Urinary bladder (tissue), 3 donors: ENCODE measurements at regions not wholly inside any gene's neighbourhood (a gene's known extent, or its start where the extent isn't known, plus 50 kb on each side); places are given as distances from the start of the nearest gene placed in this dataset.
A peak's percentile ranks its signal among the peaks of the same experiment; 100 is the strongest.

Experiments used
- DNase-seq: peaks from one replicate; pipeline ENCODE4 v3.0.0-alpha.2; 2015; ENCODE audit errors: extremely low spot score
- H3K27ac ChIP-seq: one replicate; pipeline ENCODE4 v1.5.1; 2013; ENCODE audit warnings: low read depth, mild to moderate bottlenecking, moderate library complexity
- H3K36me3 ChIP-seq: one replicate; pipeline ENCODE4 v1.6.1; 2013; ENCODE audit warnings: mild to moderate bottlenecking, moderate library complexity; ENCODE audit not compliant: insufficient read depth
- H3K4me1 ChIP-seq: one replicate; pipeline ENCODE4 v1.6.1; 2013; ENCODE audit warnings: mild to moderate bottlenecking, moderate library complexity; ENCODE audit not compliant: insufficient read depth
- H3K4me3 ChIP-seq: one replicate; pipeline ENCODE4 v1.5.1; 2013; ENCODE audit warnings: low read depth, low read length
- WGBS: extraction: QIAGEN DNeasy Blood & Tissue Kit; methylation state at CpG from one replicate; pipeline ENCODE4 v1.1.7; 2013; 5-methylcytosine and 5-hydroxymethylcytosine counted together
- donor health status: healthy with polysubstance abuse.
- donor health status: healthy.

DNA sequence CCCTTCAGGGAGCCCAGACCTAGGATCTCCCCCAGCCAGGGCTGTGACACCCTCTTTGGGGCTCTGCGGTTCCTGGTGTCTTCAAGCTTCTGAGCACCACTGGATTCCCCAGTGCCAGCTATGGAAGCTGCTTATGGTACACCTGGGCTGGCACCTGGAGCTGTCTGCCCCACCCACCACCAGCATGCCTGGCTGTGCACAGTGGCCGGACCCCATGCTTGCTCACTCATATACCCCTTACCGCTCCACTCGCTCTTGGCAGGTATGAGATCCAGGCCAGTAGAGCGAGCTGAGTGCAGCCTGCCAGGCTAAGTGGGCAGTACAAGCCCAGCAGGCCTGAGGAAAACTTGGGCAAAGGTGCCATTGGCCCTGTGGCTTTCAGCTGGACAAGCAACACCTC, 114.0 kb downstream of the DACT1 start:
- H3K4me3 ChIP-seq = no peak overlapping the region
- no peak for DNase-seq
- 94% methylated on average over 5 of the region's 5 CpGs for WGBS
- H3K27ac ChIP-seq = no peak overlapping the region
- H3K36me3 ChIP-seq = no peaks in the 10 kb centered on the region
- H3K4me1 ChIP-seq = peaks cover 1% of the 10 kb centered on the region

DNA sequence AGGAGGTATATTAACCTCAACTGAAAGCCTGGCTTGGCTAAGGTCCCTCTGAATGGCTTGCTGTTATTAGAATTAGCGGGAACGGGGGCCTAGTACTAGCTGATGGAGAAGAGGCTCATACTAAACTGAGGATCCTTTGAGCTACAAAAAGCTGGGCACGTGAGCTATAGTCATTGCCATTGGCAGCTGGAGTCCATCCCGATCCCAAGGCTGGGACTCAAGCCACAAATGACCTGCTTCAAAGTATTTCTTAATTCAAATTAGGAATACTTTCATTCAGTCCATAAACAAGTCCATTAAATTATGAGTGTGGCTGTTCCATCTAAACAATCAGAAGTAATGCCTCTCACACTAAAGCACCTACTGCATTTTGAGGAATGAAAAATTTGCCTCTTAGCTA, 114.5 kb downstream of the DACT1 start:
- no peak for DNase-seq
- H3K4me3 ChIP-seq = no peak overlapping the region
- no peaks in the 10 kb centered on the region for H3K36me3 ChIP-seq
- peaks cover 1% of the 10 kb centered on the region for H3K4me1 ChIP-seq
- WGBS = 77% methylated on average over 4 of the region's 4 CpGs
- peak overlapping the region; percentile 51 for H3K27ac ChIP-seq

DNA sequence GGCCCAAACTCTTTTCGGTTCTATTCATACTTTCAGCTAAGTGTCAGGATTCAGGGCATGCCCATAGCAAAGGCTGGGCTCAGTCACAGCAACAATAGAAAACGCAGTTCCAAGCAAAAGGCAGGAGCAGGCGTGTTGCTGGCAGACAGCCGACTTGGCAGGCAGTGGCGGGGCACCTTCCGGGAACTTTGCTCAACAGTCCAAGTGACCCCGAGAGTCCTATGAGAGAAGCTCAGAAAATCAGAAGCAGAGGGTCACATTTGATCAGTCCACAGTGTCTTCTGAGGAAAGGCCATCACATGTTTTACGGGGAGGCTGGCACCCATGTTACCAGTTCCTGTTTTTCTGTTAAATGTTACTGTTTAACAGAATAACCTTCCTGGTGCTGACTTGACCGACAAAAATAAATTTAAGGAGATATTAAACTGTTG, 115.0 kb downstream of the DACT1 start:
- peak overlapping the region; percentile 51 for H3K27ac ChIP-seq
- DNase-seq = peak; percentile 51
- H3K4me1 ChIP-seq = peaks cover 1% of the 10 kb centered on the region
- WGBS = 29% methylated on average over 9 of the region's 9 CpGs
- no peak overlapping the region for H3K4me3 ChIP-seq
- H3K36me3 ChIP-seq = no peaks in the 10 kb centered on the region

DNA sequence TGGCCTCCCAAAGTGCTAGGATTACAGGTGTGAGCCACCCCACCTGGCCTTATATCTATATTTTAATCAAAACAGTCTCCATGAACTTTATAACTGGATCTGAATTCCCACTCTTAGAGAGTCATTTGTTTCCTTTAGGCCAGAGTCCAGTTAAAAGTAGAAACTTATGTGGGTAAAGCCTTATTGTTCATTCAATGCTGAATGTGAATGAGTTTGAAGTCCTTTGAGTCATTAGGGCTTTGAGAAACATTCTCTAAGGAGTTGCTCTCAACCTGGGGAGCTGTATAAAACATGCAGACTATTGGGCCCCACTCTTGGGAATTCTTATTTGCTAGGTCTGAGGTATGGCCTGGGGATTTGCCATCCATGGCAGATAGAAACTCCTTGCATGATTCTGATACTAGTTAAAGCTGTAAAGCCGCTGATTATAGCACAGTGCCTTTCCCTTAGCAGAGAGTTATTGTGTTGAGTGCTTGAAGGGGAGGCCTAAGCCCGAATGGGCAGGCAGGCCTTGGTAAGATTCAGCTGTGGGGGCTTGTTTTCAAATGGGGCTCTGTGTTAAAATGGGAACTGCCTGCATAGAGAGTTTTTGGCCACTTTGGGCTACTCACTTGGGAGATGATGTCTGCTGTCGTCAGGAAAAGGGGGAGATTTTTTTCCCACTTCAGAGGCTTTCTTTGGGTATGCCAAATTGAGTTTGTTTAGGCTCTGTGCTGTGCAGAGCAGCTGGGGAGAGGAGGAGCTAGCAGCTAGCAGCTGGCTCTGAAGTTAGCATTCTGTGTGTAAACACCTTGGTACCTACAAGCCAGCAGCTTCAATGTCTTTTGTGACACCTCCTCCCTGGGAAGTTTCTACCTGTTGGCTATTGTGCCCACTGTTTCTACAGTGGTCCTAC, 117.5 kb downstream of the DACT1 start:
- DNase-seq = no peak
- WGBS = 46% methylated on average over 3 of the region's 3 CpGs
- Histone ChIP-seq H3K4me3 (no peak overlapping the region), H3K27ac (no peak overlapping the region), H3K36me3 (no peaks in the 10 kb centered on the region), H3K4me1 (no peaks in the 10 kb centered on the region)

DNA sequence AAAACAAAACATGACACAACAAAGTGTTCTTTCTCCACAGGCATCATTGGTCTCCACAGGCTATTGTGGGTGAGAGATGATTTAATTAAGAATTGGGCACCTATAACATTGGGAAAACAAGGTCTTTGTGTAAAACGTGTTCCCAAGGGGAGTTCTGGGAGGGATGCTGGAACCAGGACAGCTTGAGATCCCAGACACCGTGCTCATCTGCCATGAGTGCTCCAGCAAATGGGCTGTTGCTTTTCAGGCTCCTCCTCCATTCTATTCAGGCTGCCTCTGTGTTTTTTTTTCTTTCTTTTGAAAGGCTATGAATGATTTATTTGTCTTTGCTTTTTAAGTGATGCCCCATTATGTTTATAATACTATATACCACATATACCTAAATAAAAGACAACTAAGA, 122.4 kb downstream of the DACT1 start:
- Histone ChIP-seq H3K4me3 (no peak overlapping the region), H3K36me3 (no peaks in the 10 kb centered on the region), H3K4me1 (no peaks in the 10 kb centered on the region), H3K27ac (no peak overlapping the region)
- DNase-seq = no peak
- 72% methylated on average over 2 of the region's 2 CpGs for WGBS

DNA sequence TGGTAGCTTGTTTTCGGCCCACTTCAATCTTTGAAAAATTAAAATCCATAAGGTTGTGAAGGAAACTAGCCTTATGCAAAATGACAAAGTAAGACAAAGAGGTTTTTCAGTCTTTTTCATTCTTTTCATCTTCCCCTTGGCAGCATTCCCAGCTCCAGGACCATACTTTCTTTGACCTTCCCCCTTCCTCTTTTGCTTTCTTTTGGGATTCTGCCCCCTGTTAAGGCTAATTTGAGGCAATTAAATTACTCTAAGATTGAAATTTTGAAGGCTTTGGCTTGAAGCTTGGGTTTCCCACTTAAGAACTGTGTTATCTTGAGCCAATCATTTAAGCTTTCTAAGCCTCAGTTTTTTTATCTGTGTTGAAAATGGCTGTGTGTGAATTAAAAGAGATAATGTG, 124.9 kb downstream of the DACT1 start:
- Histone ChIP-seq H3K4me3 (no peak overlapping the region), H3K36me3 (no peaks in the 10 kb centered on the region), H3K4me1 (no peaks in the 10 kb centered on the region), H3K27ac (no peak overlapping the region)
- DNase-seq = no peak
- 95% methylated on average over 1 of the region's 1 CpG for WGBS

DNA sequence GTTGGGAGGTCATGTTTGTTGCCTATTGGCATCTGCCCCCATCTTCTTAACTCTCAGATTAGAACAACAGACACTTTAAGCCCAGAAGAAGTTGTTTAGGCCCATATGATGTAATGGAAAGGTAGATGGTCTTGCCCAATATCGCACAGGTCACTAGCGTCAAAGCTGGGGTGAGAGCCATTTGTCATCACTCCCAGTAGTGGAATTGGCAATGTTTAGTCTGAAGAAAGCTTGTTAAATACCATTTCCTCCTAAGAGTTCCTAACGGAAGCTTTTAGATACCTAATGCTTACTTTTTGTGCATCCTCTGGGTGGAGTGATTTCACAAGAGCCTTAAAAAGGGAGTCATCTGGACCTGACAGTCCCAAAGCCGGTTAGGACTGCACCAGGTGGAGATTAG, 125.4 kb downstream of the DACT1 start:
- 66% methylated on average over 4 of the region's 4 CpGs for WGBS
- no peaks in the 10 kb centered on the region for H3K36me3 ChIP-seq
- H3K27ac ChIP-seq = no peak overlapping the region

DNA sequence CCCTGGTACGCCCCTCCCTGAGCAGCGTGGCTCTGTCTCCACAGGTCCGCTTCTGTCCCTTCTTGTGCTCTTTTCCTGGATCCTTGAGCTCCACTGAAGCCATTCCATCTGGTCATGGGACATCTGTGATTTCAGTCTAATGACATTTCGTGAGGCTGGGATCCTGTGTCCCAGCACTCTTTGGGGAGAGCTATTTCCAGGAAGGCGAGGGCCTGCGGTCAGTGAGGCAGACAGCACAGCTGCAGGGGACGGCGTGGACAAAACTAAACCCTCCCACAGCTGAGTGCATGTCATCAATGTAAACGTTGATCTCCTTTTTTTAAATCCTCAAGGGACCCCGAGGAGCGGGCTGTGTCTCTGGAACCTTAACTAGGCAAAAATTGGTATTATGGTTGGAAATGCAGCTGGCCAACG, 127.7 kb downstream of the DACT1 start:
- no peak overlapping the region for H3K4me3 ChIP-seq
- no peaks in the 10 kb centered on the region for H3K4me1 ChIP-seq
- no peak for DNase-seq
- no peak overlapping the region for H3K27ac ChIP-seq
- WGBS = 70% methylated on average over 12 of the region's 12 CpGs
- H3K36me3 ChIP-seq = no peaks in the 10 kb centered on the region

More for the DNA sequence above, 125.4 kb downstream of the DACT1 start:
- Histone ChIP-seq H3K4me1 (no peaks in the 10 kb centered on the region), H3K4me3 (no peak overlapping the region)
- no peak for DNase-seq

DNA sequence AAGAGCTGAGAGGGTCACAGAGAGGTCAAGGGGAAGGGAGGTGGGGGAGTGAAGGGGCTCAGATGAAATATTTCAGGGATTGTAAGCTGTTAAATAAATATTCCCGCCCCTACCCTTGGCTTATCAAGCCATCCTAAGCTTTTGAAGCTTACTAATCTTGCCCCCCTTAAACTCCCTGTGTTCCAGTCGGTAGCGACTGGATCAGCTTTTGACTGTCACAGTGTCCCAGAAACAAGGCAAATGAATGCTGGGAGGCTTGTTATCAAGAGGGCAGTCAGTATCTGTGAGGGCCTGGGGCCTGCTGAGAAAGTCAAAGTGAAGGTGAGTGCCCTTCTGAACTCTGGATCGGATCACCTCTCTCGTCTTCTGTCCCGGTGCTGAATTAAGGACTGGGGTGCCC, 128.1 kb downstream of the DACT1 start:
- no peak overlapping the region for H3K27ac ChIP-seq
- no peaks in the 10 kb centered on the region for H3K36me3 ChIP-seq
- 73% methylated on average over 6 of the region's 6 CpGs for WGBS

DNA sequence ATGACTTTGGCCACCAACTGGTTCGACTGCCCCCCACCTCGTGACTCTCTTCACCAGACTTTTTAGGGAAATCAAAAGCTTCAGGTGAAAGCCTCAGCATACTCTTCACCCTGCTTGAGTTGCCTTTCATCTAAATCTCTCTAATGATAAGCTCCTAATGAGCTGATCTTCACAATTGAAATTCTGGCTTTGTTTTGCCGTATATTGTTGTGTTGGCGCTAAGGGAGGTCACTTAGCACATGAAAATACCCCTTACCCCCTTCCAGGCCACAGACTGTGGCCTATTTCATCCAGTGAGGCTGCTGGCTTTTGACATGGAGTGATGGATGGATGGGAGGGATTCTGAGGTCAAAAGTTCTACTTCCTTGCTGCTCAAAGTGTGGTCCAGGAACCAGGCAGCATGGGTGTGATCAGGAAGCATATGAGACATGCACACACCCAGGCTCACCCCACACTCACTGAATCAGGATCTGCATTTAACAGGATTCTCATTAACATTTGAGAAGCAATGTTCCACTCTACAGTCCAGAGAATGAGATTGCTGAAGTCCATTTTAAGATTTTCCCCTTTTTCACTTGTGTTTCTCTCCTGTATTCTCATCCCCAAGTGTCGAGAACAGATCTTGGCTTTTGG, 131.4 kb downstream of the DACT1 start:
- Histone ChIP-seq H3K4me3 (no peak overlapping the region), H3K36me3 (no peaks in the 10 kb centered on the region), H3K27ac (no peak overlapping the region), H3K4me1 (no peaks in the 10 kb centered on the region)
- no peak for DNase-seq
- WGBS = 90% methylated on average over 5 of the region's 5 CpGs

More for the DNA sequence above, 128.1 kb downstream of the DACT1 start:
- H3K4me1 ChIP-seq = no peaks in the 10 kb centered on the region
- no peak for DNase-seq
- no peak overlapping the region for H3K4me3 ChIP-seq

DNA sequence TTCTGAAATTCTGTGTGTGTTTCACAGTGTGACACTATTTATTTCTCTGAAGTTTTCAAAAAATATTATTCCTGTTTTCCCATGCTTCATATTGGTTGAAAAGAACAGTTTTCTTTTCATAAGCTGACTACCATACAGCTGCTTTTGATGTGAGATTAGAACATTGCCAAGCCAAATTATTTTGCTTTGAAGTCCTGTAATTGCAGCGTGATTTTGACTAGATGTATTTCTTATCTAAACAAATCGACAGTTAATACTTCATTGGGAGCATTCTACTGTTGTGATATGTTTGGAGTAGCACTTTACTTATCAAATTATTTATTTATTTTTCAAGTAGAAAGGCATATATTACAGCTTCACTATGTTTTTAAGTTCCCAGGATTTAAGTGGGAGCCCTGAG, 132.0 kb downstream of the DACT1 start:
- Histone ChIP-seq H3K4me3 (no peak overlapping the region), H3K27ac (no peak overlapping the region), H3K4me1 (no peaks in the 10 kb centered on the region), H3K36me3 (no peaks in the 10 kb centered on the region)
- no peak for DNase-seq
- WGBS = 57% methylated on average over 2 of the region's 2 CpGs

DNA sequence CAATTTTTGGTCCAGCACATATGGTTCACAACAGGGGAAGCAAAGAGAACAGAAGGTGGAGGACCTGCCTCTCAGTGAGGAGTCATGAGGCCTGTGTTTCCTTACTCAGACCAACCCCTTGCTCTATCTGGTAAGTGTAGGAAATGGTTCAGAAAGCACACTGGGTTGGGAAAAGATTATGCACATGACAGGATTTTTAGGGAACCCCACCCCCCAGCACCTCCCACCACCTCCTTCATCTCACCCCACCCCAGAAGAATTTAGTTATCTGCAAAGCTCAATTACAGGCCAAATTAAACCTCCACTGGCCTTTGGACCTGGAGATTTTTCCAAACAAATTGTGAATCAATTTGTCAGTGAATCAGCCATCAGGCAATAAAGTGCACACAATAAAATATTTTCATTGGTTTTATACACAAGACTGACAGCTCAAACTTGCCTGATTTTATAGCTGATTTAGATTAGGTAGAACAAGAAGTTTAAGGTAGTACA, 132.8 kb downstream of the DACT1 start:
- H3K4me1 ChIP-seq = no peaks in the 10 kb centered on the region
- no peak overlapping the region for H3K4me3 ChIP-seq
- H3K36me3 ChIP-seq = no peaks in the 10 kb centered on the region
- H3K27ac ChIP-seq = no peak overlapping the region
- DNase-seq = no peak

DNA sequence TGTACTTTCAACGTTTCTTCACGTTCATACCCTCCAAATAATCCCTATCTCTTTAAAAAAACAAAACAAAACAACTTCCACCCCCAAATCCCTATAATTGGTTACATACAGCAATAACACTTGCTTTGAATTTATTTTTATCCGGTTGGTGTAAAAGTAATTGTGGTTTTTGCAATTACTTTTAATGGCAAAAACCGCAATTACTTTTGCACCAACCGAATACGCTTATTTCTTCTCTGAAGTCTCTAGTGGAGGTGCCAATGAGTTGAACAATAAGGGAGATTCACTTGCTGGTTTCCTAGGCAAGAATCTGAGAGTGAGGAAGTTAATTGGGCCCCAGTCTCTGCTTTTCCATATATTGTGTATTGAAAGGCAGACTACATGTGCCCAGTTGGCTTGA, 133.3 kb downstream of the DACT1 start:
- DNase-seq = no peak
- no peaks in the 10 kb centered on the region for H3K36me3 ChIP-seq
- no peak overlapping the region for H3K27ac ChIP-seq
- 94% methylated on average over 6 of the region's 6 CpGs for WGBS
- H3K4me1 ChIP-seq = no peaks in the 10 kb centered on the region
- H3K4me3 ChIP-seq = no peak overlapping the region

DNA sequence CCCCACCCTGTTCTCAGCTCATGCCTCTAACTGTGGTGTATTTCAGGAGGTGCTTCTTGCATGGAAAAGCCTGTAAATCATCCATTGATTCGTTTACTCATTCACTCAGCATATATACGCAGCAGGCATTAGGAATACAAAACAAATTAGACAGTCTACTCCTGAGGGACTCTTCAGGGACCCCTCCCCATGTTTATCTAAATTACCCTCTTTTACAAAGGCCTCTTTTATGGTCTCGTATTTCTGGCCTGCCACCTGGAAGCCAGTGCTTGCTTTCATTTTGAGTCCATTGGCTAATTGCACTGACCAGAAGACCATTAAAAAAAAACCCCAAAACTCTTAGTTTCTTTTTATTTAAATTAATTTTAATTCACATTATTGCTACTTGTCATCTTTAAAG, 134.4 kb downstream of the DACT1 start:
- 84% methylated on average over 3 of the region's 3 CpGs for WGBS
- Histone ChIP-seq H3K27ac (no peak overlapping the region), H3K36me3 (no peaks in the 10 kb centered on the region), H3K4me3 (no peak overlapping the region), H3K4me1 (no peaks in the 10 kb centered on the region)
- DNase-seq = no peak
